ENCODE measurements at regions not wholly inside any gene's neighbourhood (a gene's known extent, or its start where the extent isn't known, plus 50 kb on each side); places are given as distances from the start of the nearest gene placed in this dataset.

- ATAC-seq, result no peak
- TF ChIP-seq ZNF565 (CRISPR knock-in tag; conservative IDR thresholded peaks at IDR 0.05; ENCODE audit: low read depth), result no peak
- TF ChIP-seq TCF4 (CRISPR knock-in tag; IDR thresholded peaks at IDR 0.05; ENCODE audit: borderline replicate concordance), result no peak
- no peak for TF ChIP-seq ZC3H10 (CRISPR knock-in tag; IDR thresholded peaks at IDR 0.05)
- no peak for TF ChIP-seq ARNTL (CRISPR knock-in tag; IDR thresholded peaks at IDR 0.05; ENCODE audit: borderline replicate concordance, low read depth)
- TF ChIP-seq SNAI2 (CRISPR knock-in tag; IDR thresholded peaks at IDR 0.05), result no peak
- no peak for TF ChIP-seq ESRRG (CRISPR knock-in tag; IDR thresholded peaks at IDR 0.05)
- no peak for TF ChIP-seq CREB5 (CRISPR knock-in tag; IDR thresholded peaks at IDR 0.05; ENCODE audit: low read depth)
- no peak for TF ChIP-seq RARB (CRISPR knock-in tag; IDR thresholded peaks at IDR 0.05)
- no peak for TF ChIP-seq ZNF8 (CRISPR knock-in tag; IDR thresholded peaks at IDR 0.05)
- no peak for TF ChIP-seq OSR1 (CRISPR knock-in tag; IDR thresholded peaks at IDR 0.05)
Observed at GRCh38 chr3:21357241-21357640, 393.8 kb downstream of the ZNF385D start.

- ATAC-seq, result no peak
- TF ChIP-seq CSDC2 (CRISPR knock-in tag; IDR thresholded peaks at IDR 0.05) (no peak), TSHZ2 (CRISPR knock-in tag; IDR thresholded peaks at IDR 0.05) (no peak), CSRNP3 (CRISPR knock-in tag; IDR thresholded peaks at IDR 0.05) (no peak), ZNF565 (CRISPR knock-in tag; conservative IDR thresholded peaks at IDR 0.05; ENCODE audit: low read depth) (no peak), POU6F1 (CRISPR knock-in tag; IDR thresholded peaks at IDR 0.05; ENCODE audit: borderline replicate concordance, low read depth) (no peak), SNAI2 (CRISPR knock-in tag; IDR thresholded peaks at IDR 0.05) (no peak), GLIS3 (CRISPR knock-in tag; IDR thresholded peaks at IDR 0.05) (no peak), TOX (CRISPR knock-in tag; IDR thresholded peaks at IDR 0.05; ENCODE audit: borderline replicate concordance) (no peak), CREB5 (CRISPR knock-in tag; IDR thresholded peaks at IDR 0.05; ENCODE audit: low read depth) (no peak), BACH2 (CRISPR knock-in tag; IDR thresholded peaks at IDR 0.05; ENCODE audit: borderline replicate concordance) (no peak), ZFP30 (CRISPR knock-in tag; IDR thresholded peaks at IDR 0.05) (no peak), ZNF8 (CRISPR knock-in tag; IDR thresholded peaks at IDR 0.05) (no peak), ISL1 (CRISPR knock-in tag; IDR thresholded peaks at IDR 0.05) (no peak), ARNTL (CRISPR knock-in tag; IDR thresholded peaks at IDR 0.05; ENCODE audit: borderline replicate concordance, low read depth) (no peak), ZFP3 (CRISPR knock-in tag; IDR thresholded peaks at IDR 0.05) (no peak), PPARA (CRISPR knock-in tag; IDR thresholded peaks at IDR 0.05; ENCODE audit: borderline replicate concordance) (no peak), RARB (CRISPR knock-in tag; IDR thresholded peaks at IDR 0.05) (no peak), ESRRG (CRISPR knock-in tag; IDR thresholded peaks at IDR 0.05) (no peak), ZC3H10 (CRISPR knock-in tag; IDR thresholded peaks at IDR 0.05) (no peak), ZNF70 (CRISPR knock-in tag; IDR thresholded peaks at IDR 0.05) (no peak)
Observed at GRCh38 chr3:21356402-21356801, 394.6 kb downstream of the ZNF385D start.

GRCh38 chr3:21345382-21345976, 405.5 kb downstream of the ZNF385D start:
- ATAC-seq, result no peak
- TF ChIP-seq OSR1 (CRISPR knock-in tag; IDR thresholded peaks at IDR 0.05), result no peak
- TF ChIP-seq PPARA (CRISPR knock-in tag; IDR thresholded peaks at IDR 0.05; ENCODE audit: borderline replicate concordance), result no peak
- no peak for TF ChIP-seq ARNTL (CRISPR knock-in tag; IDR thresholded peaks at IDR 0.05; ENCODE audit: borderline replicate concordance, low read depth)
- no peak for TF ChIP-seq CSDC2 (CRISPR knock-in tag; IDR thresholded peaks at IDR 0.05)
- no peak for TF ChIP-seq POU6F1 (CRISPR knock-in tag; IDR thresholded peaks at IDR 0.05; ENCODE audit: borderline replicate concordance, low read depth)

Measured in SK-N-SH treated with all-trans-retinoic acid at 6 μM for 48 hours (cell line).